ENCODE measurements at regions not wholly inside any gene's neighbourhood (a gene's known extent, or its start where the extent isn't known, plus 50 kb on each side); places are given as distances from the start of the nearest gene placed in this dataset.

GRCh38 chr14:84436528-84436927 lies 1093.4 kb upstream of the FLRT2 start:
- no peak for TF ChIP-seq CTCF (IDR thresholded peaks at IDR 0.05)
- TF ChIP-seq POLR2A (IDR thresholded peaks at IDR 0.05), result no peak
